ENCODE measurements at regions not wholly inside any gene's neighbourhood (a gene's known extent, or its start where the extent isn't known, plus 50 kb on each side); places are given as distances from the start of the nearest gene placed in this dataset.

DNA sequence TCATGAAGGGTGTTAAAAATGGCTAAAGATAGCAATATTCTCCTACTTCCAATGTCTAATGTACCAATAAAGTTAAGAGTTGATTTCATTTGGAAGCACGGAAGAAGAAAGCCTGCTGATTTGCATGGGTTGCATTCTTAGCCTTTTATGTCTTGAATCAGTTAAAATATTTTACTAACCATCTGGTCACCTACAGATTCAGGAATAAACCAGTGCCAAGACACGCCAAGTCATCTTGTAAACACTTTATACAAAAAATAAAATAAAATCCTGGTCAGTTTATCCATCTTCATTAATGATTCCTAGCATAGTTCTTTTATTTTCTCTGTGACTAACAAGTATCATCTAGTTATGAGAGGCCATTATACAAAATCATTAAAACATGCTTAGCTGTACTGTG, 1031.6 kb upstream of the WWC1 start (continued):
- TF ChIP-seq NFYB (CRISPR knock-in tag; IDR thresholded peaks at IDR 0.05) (no peak), JUND (CRISPR knock-in tag; IDR thresholded peaks at IDR 0.05) (no peak), TCF7 (IDR thresholded peaks at IDR 0.05; ENCODE audit: low read depth) (no peak), NFIB (CRISPR knock-in tag; IDR thresholded peaks at IDR 0.05; ENCODE audit: borderline replicate concordance) (no peak)
- TF ChIP-seq, protein P1, sequence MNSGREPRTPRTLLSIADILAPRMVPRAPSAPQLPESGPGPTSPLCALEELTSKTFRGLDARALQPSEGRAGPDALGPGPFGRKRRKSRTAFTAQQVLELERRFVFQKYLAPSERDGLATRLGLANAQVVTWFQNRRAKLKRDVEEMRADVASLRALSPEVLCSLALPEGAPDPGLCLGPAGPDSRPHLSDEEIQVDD (CRISPR knock-in tag; IDR thresholded peaks at IDR 0.05; ENCODE audit: borderline replicate concordance) = no peak
- TF ChIP-seq, protein P2, sequence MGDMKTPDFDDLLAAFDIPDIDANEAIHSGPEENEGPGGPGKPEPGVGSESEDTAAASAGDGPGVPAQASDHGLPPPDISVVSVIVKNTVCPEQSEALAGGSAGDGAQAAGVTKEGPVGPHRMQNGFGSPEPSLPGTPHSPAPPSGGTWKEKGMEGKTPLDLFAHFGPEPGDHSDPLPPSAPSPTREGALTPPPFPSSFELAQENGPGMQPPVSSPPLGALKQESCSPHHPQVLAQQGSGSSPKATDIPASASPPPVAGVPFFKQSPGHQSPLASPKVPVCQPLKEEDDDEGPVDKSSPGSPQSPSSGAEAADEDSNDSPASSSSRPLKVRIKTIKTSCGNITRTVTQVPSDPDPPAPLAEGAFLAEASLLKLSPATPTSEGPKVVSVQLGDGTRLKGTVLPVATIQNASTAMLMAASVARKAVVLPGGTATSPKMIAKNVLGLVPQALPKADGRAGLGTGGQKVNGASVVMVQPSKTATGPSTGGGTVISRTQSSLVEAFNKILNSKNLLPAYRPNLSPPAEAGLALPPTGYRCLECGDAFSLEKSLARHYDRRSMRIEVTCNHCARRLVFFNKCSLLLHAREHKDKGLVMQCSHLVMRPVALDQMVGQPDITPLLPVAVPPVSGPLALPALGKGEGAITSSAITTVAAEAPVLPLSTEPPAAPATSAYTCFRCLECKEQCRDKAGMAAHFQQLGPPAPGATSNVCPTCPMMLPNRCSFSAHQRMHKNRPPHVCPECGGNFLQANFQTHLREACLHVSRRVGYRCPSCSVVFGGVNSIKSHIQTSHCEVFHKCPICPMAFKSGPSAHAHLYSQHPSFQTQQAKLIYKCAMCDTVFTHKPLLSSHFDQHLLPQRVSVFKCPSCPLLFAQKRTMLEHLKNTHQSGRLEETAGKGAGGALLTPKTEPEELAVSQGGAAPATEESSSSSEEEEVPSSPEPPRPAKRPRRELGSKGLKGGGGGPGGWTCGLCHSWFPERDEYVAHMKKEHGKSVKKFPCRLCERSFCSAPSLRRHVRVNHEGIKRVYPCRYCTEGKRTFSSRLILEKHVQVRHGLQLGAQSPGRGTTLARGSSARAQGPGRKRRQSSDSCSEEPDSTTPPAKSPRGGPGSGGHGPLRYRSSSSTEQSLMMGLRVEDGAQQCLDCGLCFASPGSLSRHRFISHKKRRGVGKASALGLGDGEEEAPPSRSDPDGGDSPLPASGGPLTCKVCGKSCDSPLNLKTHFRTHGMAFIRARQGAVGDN (CRISPR knock-in tag; IDR thresholded peaks at IDR 0.05) = no peak

DNA sequence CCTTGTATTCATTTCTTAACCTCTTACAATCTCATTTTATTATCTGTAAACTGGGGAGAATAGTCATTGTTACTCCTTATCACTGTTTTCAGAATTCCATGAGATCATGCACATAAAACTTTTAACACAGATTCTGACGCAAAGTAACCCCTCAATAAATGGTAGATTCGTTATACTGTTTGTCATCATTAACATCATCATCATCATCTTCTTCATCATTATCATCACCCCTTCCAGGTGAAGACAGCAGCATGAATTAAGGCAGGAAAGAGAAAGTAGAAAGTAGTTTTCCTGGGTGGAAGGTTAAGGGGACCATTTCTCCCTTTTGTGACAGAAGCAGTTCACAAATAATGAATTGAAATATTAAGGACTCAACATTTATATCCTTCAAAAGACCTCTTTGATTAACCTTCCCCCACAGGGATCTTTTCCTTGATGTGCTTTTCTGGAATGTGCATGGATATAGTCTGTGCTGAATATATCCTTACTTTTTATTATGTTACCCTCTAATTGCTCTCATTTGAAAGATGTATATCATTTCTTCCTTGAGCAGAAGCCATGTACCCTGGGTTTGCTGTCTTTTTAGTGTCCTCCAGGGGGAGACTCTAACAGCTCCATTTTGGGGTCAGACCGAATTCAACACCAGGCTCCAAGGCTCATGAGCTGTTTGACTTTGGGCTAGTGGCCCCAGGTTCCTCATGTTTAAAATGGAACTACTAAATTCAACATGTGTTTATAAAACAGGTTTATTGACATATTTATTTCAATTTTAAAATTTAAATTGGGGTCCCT, 1029.9 kb upstream of the WWC1 start:
- no peaks in the 10 kb centered on the region for H3K36me3 ChIP-seq (replicated peaks in 1 of 2; ENCODE audit: control insufficient read depth in 1 of 2, insufficient read depth in 2 of 2, low read length in 2 of 2)
- DNase-seq (ENCODE audit: low spot score) (no peak), ATAC-seq (no peak), FAIRE-seq (no peak)
- CTCF ChIA-PET (ENCODE audit: low intra/inter-chr PET ratio, low total read pairs) = no interaction called here
- H3K27me3 ChIP-seq (ENCODE audit: control insufficient read depth in 1 of 2, insufficient read depth in 2 of 2, low read length in 2 of 2) = no peaks in the 10 kb centered on the region; a peak in 1 of 5 replicates
- TF ChIP-seq TCF12 (IDR thresholded peaks at IDR 0.05) (no peak), TCF12 (CRISPR knock-in tag; IDR thresholded peaks at IDR 0.05) (no peak), CREB1 (IDR thresholded peaks at IDR 0.05) (peak; percentile 51), CREB1 (CRISPR knock-in tag; IDR thresholded peaks at IDR 0.05) (no peak)
- WGBS (ENCODE audit: low lambda C conversion rate) = 3% methylated on average over 3 of the region's 3 CpGs
- no peak overlapping the region for H3K4me2 ChIP-seq (ENCODE audit: low read depth, low read length)
- H3K27ac ChIP-seq (ENCODE audit: extremely low read length, insufficient read depth, low read length) = no peak overlapping the region
- no peak overlapping the region for H3K9ac ChIP-seq (ENCODE audit: insufficient read depth, low read depth, low read length)
- POLR2A ChIA-PET = no interaction called here
- in situ Hi-C loops (cut with HindIII; ENCODE audit: extremely low pct_ligation_motif_present, low pct_unique_long_range_greater_than_20kb) = no loop called here
- no peaks in the 10 kb centered on the region for H3K9me3 ChIP-seq (ENCODE audit: low read length)
- intact Hi-C loops (cut with micrococcal nuclease; ENCODE audit: unreplicated experiment) = loop anchor here (5.0 kb wide), 1 partner anchor 956 kb away; no protein-coding TSS in a partner anchor
- H4K20me1 ChIP-seq (ENCODE audit: insufficient read depth, low read length) = no peaks in the 10 kb centered on the region
- no peak overlapping the region for H3K4me3 ChIP-seq (replicated peaks in 1 of 3; ENCODE audit: insufficient read depth in 1 of 3, low read depth in 2 of 3, low read length in 3 of 3)
- no peaks in the 10 kb centered on the region for H3K79me2 ChIP-seq (ENCODE audit: insufficient read depth, low read length)
- H2AFZ ChIP-seq (ENCODE audit: low read length) = no peak overlapping the region
- no peaks in the 10 kb centered on the region for H3K4me1 ChIP-seq (ENCODE audit: insufficient read depth, low read length)
- BruUV-seq (replicated peaks) = no TSS peak
